OCI-LY1 (cell line): ENCODE measurements at regions not wholly inside any gene's neighbourhood (a gene's known extent, or its start where the extent isn't known, plus 50 kb on each side); places are given as distances from the start of the nearest gene placed in this dataset.

ENCODE experiments used
- CTCF ChIP-seq: fragments of 200-600 bp; sonication (generic), shearing (Covaris generic); IDR thresholded peaks from 2 replicates; pipeline ENCODE4 v1.5.1; 2017; ENCODE audit warnings: mild to moderate bottlenecking, antibody characterized with exemption, low read length, moderate library complexity, mixed read lengths
- EZH2 ChIP-seq: fragments of 200-600 bp; sonication (generic), shearing (Covaris generic); IDR thresholded peaks from 2 replicates; pipeline ENCODE4 v1.8.0; 2017; ENCODE audit warnings: borderline replicate concordance, mixed run types, mild to moderate bottlenecking, antibody characterized with exemption, low read length, moderate library complexity, mixed read lengths

GRCh38 chr20:47980336-47981177, 195.3 kb upstream of the SULF2 start:
- TF ChIP-seq CTCF, result no peak
- TF ChIP-seq EZH2, result no peak
